Fibroblast of the aortic adventitia (primary cell): ENCODE measurements at regions not wholly inside any gene's neighbourhood (a gene's known extent, or its start where the extent isn't known, plus 50 kb on each side); places are given as distances from the start of the nearest gene placed in this dataset.

Source experiments
- DNase-seq: peaks from one replicate; pipeline ENCODE4 v3.0.0-alpha.2; 2010; ENCODE audit warnings: low read depth
- H3K4me3 ChIP-seq: 2 replicates; pipeline ENCODE4 v1.5.1; 2011; ENCODE audit warnings: low read depth, mild to moderate bottlenecking, control low read depth, low read length, moderate library complexity
- TF ChIP-seq, protein P1 (sequence below): IDR thresholded peaks from 2 replicates; pipeline ENCODE4 v1.5.1; 2011; ENCODE audit warnings: mild to moderate bottlenecking, low read length, control low read depth, inconsistent platforms; ENCODE audit not compliant: insufficient read depth

DNA sequence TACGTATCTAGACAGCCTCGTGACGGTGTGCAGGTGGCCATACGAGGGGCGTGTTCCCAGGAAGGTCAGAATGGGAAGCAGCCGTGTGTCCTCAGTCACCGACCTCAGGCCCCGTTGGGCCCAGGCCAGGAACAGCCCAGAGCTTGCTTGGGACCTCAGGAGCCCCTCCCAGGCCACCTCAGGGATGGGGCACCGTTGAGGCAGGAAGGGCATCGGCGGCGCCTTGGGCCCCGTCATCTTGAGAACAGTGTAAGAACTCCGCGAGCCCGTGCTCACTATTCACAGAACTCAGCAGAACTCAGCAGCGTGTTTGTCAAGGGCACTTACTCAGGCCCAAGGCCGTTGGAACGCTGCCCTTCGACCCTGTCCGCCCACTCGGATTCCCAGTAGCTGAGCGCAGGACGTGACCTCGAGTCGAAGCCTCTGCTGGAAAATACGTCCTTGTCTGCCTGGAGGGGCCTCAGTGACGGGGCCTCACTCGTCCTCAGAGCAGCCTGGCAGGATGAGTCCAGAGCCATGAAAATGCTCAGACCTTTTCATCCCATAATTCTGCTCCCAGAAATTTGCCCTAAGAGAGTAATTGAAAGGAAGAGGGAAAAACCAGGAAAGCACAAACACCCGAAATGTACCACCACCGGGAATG lies 1134.8 kb downstream of the BRD1 start:
- H3K4me3 ChIP-seq: no peak overlapping the region
- DNase-seq: no peak
- TF ChIP-seq, protein P1, sequence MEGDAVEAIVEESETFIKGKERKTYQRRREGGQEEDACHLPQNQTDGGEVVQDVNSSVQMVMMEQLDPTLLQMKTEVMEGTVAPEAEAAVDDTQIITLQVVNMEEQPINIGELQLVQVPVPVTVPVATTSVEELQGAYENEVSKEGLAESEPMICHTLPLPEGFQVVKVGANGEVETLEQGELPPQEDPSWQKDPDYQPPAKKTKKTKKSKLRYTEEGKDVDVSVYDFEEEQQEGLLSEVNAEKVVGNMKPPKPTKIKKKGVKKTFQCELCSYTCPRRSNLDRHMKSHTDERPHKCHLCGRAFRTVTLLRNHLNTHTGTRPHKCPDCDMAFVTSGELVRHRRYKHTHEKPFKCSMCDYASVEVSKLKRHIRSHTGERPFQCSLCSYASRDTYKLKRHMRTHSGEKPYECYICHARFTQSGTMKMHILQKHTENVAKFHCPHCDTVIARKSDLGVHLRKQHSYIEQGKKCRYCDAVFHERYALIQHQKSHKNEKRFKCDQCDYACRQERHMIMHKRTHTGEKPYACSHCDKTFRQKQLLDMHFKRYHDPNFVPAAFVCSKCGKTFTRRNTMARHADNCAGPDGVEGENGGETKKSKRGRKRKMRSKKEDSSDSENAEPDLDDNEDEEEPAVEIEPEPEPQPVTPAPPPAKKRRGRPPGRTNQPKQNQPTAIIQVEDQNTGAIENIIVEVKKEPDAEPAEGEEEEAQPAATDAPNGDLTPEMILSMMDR: no peak

DNA sequence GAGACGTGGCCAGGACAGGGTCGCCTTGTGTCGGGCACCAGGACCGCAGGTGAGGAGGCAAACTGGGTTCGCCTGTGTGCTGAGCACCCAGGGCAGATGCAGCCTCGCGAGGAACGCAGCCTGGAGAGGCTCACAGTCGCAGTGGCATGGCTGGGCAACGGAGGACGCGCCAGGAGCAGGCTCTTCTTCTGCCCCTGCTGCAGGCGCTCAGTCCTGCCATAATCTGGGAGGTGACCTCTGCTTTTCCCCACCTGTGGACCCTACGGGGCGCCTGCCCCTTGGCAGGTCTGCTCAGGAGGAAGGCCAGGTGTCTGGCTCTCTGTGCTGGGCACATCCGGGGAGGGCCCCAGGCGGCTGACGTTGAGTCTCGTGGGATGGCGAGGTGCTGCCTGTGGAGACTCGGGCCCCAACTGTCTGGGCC lies 1136.2 kb downstream of the BRD1 start:
- no peak overlapping the region for H3K4me3 ChIP-seq
- TF ChIP-seq, protein P1: no peak
- DNase-seq: no peak

DNA sequence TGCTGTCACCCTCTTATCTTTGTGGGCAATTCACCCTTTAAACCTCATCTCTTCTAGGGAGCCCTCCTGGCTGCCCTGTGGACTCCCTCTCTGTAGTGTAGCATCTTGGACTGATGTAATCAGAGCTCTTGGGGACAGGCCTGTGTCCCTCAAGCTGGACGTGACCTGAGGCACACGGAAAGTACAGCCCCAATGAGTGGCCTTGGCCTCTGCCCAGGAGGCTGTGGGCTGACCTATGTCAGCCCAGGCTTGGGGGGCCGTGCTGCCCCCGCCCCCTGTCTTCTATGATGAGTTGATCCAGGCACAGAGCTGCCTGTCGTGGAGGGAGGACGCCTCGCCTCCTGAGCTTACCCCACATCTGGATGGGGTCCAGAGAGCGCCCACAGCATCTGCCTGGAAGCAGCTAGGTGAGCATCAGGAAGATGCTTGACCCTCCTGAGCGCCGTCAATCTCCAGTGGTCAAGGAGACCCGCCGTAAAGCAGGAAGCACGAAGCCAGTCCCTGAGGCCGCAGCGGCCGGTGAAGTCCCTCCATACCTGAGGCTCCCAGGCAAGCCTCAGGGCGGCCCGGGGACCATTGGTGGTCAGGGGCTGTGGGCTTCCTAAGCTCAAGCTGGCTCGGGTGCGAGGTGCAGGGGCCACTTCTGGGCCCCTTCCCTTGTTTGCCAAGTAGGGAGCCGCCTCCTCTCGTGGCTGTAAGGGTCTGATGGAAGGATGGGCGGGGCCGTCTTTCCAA lies 1136.9 kb downstream of the BRD1 start:
- DNase-seq: no peak
- H3K4me3 ChIP-seq: no peak overlapping the region
- TF ChIP-seq, protein P1: no peak

DNA sequence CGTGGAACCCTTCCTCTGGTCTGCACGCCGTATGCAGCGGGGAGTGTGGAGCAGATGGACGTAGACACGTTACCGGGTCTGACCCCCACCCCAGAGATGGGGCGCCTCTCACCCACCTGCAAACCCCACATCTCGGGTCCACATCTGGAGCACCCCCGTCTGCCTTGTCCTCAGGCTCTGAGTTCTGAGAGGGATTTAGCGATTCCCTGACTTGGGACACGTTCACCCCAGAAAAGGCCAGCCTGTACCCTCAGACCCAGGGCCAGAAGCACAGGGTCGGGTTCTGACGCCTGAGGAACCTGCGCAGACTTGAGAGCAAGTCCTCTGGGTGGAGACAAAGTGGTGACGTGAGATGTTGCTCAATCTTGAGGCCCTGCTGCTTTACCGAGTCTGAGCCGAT lies 1138.5 kb downstream of the BRD1 start:
- no peak for DNase-seq
- H3K4me3 ChIP-seq: no peak overlapping the region
- TF ChIP-seq, protein P1: no peak

DNA sequence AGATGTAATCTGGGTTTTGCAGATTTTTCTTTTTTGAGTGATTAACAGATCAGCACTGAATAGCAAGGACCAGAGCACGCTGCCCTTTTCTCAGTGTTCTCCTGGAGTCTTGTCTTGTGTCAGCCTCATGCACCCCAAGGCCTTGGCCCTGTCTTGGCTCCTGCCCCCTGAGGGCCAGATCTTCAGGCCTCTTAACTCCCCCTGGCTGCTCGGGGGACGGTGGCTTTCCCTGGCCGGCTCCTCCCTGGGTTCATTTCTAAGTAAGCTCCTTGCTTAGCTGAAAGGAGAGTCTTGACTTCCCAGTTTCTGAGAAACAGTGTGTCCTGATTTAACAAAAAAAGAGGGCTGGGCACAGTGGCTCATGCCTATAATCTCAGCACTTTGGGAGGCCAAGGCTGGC lies 1139.3 kb downstream of the BRD1 start:
- TF ChIP-seq, protein P1: no peak
- no peak overlapping the region for H3K4me3 ChIP-seq
- DNase-seq: no peak

DNA sequence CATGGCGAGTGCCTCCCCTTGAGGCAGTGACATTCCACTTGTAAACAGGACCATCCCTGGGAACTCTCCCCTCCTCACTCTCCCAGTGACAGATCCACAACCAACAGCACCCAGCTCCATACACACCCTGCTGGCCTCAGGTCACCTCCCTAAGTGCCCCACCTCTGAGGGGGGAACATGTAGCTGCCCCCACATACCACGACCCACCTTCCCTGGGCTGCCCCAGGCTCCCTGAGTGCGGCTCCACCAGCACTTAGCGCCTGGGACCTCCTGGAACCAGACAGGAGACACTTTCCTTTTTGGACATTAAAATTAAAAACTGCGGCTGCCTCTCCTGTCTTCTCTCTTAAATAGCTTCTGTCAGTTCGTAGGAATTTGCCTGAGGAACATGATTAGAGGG lies 1140.1 kb downstream of the BRD1 start:
- TF ChIP-seq, protein P1: no peak
- H3K4me3 ChIP-seq: no peak overlapping the region
- no peak for DNase-seq
